ENCODE measurements at regions not wholly inside any gene's neighbourhood (a gene's known extent, or its start where the extent isn't known, plus 50 kb on each side); places are given as distances from the start of the nearest gene placed in this dataset.
A peak's percentile ranks its signal among the peaks of the same experiment; 100 is the strongest.

DNA sequence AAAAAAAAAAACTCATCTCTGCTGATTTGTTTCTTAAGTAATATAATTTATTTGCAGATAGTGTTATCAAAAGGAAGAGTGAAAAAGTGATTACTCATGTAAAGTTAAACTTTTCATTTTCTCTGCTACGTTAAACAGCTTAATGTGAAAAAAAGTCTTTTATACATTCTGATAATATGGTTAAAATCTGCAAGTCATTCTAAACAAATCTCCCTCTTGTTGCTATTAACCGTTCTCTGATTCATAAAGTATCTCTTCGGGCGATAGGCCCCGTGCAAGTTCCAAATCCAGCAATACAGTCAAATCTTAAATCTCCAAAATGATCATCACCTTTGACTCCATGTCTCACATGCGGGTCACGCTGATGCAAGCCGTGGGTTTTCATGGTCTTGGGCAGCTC lies 732.0 kb downstream of the TAF11L14 start:
- no peak overlapping the region for H3K56ac ChIP-seq (replicated peaks; ENCODE audit: insufficient read length, low read depth, low read length)
- no peak overlapping the region for H3K4ac ChIP-seq (replicated peaks; ENCODE audit: insufficient read length, low read depth, low read length)
- H2BK12ac ChIP-seq (ENCODE audit: low read depth, low read length): no peak overlapping the region
- H4K91ac ChIP-seq (replicated peaks; ENCODE audit: insufficient read length, low read length): no peak overlapping the region
- H3K9me3 ChIP-seq (ENCODE audit: insufficient read depth in 2 of 2, low read depth in 1 of 2, low read length in 1 of 2): no peaks in the 10 kb centered on the region
- H3K23me2 ChIP-seq (ENCODE audit: low read depth, low read length): no peaks in the 10 kb centered on the region
- WGBS, 2 experiments (ENCODE audit: extremely low coverage in 1 of 2, insufficient coverage in 1 of 2, insufficient read length in 1 of 2, insufficient replicate concordance in 2 of 2, low coverage in 1 of 2, low lambda C conversion rate in 2 of 2, missing lambda C conversion rate in 1 of 2): 91% methylated on average over 8 of the region's 8 CpGs; no CpG with 5 or more reads in 1 of the 2 experiments
- H3K9ac ChIP-seq (replicated peaks in 1 of 4; ENCODE audit: extremely low read depth in 1 of 4, low read depth in 3 of 4, low read length in 3 of 4): no peak overlapping the region
- H2AFZ ChIP-seq (ENCODE audit: low read length): 0 out of 2 replicates have a peak overlapping the region, but pooled peaks have one; percentile 29
- FAIRE-seq (no peak), DNase-seq (ENCODE audit: low read depth in 1 of 2, low spot score in 2 of 2) (no peak)
- H2BK120ac ChIP-seq (replicated peaks; ENCODE audit: low read depth, low read length): no peak overlapping the region
- no peak overlapping the region for H2BK5ac ChIP-seq (ENCODE audit: low read depth, low read length)
- ChIA-PET POLR2A (ENCODE audit: partially characterized antibody) (no interaction called here), CTCF (ENCODE audit: partially characterized antibody) (no interaction called here)
- H3K4me1 ChIP-seq (replicated peaks in 1 of 4; ENCODE audit: control insufficient read depth in 3 of 4, insufficient read depth in 4 of 4, low read length in 3 of 4): no peaks in the 10 kb centered on the region
- no peak overlapping the region for H4K5ac ChIP-seq (ENCODE audit: insufficient read length, low read depth, low read length)
- H4K8ac ChIP-seq (ENCODE audit: extremely low read depth, insufficient read depth, low read length): no peak overlapping the region
- no peak overlapping the region for H2BK15ac ChIP-seq (ENCODE audit: low read length)
- H3K79me1 ChIP-seq (ENCODE audit: low read depth, low read length): no peaks in the 10 kb centered on the region
- H3K79me2 ChIP-seq (ENCODE audit: control insufficient read depth in 1 of 2, insufficient read depth in 2 of 2, low read length in 2 of 2): no peaks in the 10 kb centered on the region
- H3K4me3 ChIP-seq (ENCODE audit: extremely low read depth in 1 of 4, insufficient read depth in 2 of 4, low read depth in 3 of 4, low read length in 4 of 4): no peak overlapping the region
- no peak overlapping the region for H2BK20ac ChIP-seq (ENCODE audit: low read length)
- no peak overlapping the region for H2AK5ac ChIP-seq (ENCODE audit: low read depth, low read length)
- H3K36me3 ChIP-seq (ENCODE audit: control insufficient read depth in 2 of 4, insufficient read depth in 4 of 4, low read length in 3 of 4): no peaks in the 10 kb centered on the region
- H3K27ac ChIP-seq (ENCODE audit: low read depth, low read length): no peak overlapping the region
- no peak overlapping the region for H3K4me2 ChIP-seq (ENCODE audit: insufficient read depth in 1 of 2, low read depth in 2 of 2, low read length in 2 of 2)
- H3K14ac ChIP-seq (ENCODE audit: insufficient read length): no peak overlapping the region
- H4K20me1 ChIP-seq (replicated peaks in 1 of 2; ENCODE audit: control insufficient read depth in 1 of 2, insufficient read depth in 2 of 2, low read length in 2 of 2): no peaks in the 10 kb centered on the region
- peaks cover 0 to 1% (median 0%) of the 10 kb centered on the region in 4 experiments; a peak in 1 of 7 replicates for H3K27me3 ChIP-seq (replicated peaks in 1 of 4; ENCODE audit: control insufficient read depth in 3 of 4, extremely low read depth in 1 of 4, insufficient read depth in 3 of 4, low read length in 3 of 4)
- H3K23ac ChIP-seq (ENCODE audit: insufficient read length): no peak overlapping the region
- no peak overlapping the region for H3K18ac ChIP-seq (ENCODE audit: extremely low read depth, low read length)
- TF ChIP-seq TAF1 (IDR thresholded peaks at IDR 0.05; ENCODE audit: low read depth, low read length) (no peak), EGR1 (IDR thresholded peaks at IDR 0.05; ENCODE audit: borderline replicate concordance, low read depth, low read length) (no peak), SP1 (IDR thresholded peaks at IDR 0.05; ENCODE audit: low read depth, low read length) (no peak), SUZ12 (IDR thresholded peaks at IDR 0.05; ENCODE audit: low read length) (no peak)

All from H1 (cell line).